GM21447 (cell line): ENCODE measurements at regions not wholly inside any gene's neighbourhood (a gene's known extent, or its start where the extent isn't known, plus 50 kb on each side); places are given as distances from the start of the nearest gene placed in this dataset.
"Not testable (repeated sequence)": the region's sequence is repeated elsewhere in the genome, so short reads cannot be mapped to it uniquely, and the experiment has no call there.

Source experiments
- ATAC-seq: cut with Tn5 transposase; IDR thresholded peaks from one replicate; pipeline ENCODE4 v1.9.1; 2021; ENCODE audit not compliant: unreplicated experiment

GRCh38 chr21:27323331-27323730 is 356.4 kb upstream of the ADAMTS5 start:
- no peak for ATAC-seq

GRCh38 chr21:27321791-27322190 is 354.9 kb upstream of the ADAMTS5 start:
- no peak for ATAC-seq

DNA sequence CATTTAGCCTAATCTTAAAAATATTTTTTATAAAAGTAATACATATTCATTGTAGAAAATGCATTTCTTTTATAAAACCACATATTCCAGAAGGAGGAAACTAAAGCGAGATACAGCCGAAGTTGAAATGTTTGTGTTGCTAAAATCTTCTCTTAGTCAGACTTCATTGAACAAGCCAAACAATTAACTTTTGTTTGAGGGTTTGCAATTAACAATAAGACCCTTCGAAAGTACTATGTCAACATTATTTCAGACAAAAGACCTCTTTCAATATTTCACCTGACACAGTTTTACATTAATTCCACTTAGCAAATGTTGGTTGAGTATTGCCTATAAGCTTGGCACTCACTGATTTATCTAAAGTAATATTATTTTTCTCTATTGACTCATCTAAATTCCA is 354.0 kb upstream of the ADAMTS5 start:
- ATAC-seq: no peak

DNA sequence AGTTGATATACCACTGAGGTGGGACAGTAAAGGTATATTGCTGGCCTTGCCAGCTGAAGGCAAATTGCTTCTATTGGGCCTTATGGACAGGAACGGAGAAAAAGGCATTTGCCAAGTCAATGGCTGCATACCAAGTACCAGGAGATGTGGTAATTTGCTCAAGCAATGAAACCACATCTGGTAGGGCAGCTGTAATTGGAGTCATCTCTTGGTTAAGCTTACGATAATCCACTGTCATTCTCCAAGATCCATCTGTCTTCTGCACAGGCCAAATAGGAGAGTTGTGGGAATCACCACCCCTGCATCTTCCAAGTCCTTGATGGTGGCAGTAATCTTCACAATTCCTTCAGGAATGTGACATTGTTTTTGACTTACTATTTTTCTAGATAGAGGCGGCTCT is 350.7 kb upstream of the ADAMTS5 start:
- ATAC-seq: not testable (repeated sequence)

- ATAC-seq: no peak
Observed at GRCh38 chr21:27315373-27315772, 348.5 kb upstream of the ADAMTS5 start.

DNA sequence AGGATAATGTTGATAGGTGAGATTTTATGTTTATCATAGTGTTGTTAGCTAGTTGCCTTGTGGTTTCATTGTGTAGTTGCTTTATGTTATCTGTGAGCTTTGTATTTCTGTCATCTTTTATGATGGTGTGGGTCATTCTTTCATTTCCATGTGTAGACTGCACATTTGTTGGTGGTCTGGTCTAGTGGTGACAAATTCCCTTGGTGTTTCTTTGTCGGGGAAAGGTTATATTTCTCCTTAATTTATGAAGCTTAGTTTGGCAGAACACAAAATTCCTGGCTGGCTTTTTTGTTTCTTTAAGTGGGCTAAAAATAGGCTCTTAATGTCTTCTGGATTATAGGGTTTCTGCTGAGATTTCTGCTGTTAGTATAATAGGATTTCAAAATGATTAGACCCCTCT is 347.2 kb upstream of the ADAMTS5 start:
- ATAC-seq: no peak

GRCh38 chr21:27306791-27307775 is 340.2 kb upstream of the ADAMTS5 start:
- no peak for ATAC-seq

- ATAC-seq: no peak
Observed at GRCh38 chr21:27306206-27306605, 339.3 kb upstream of the ADAMTS5 start.

- no peak for ATAC-seq
Observed at GRCh38 chr21:27301220-27301619, 334.3 kb upstream of the ADAMTS5 start.

DNA sequence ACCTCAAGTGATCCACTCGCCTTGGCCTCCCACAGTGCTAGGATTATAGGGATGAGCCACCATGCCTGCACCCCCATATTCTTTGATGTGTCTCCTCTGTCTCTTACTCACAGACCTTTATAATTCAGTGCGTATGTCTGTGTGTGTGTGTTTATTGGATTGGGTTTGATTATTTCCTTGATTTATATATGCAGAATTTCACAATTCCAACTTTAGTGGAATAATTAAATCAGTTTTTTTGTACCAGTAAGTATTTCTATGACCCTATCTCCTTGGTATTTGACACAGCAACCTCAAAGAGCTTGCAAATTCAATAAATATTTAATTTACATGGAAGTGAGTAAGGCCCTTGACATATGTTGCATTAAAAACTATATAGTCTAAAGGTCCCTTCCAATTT is 333.9 kb upstream of the ADAMTS5 start:
- ATAC-seq: no peak

DNA sequence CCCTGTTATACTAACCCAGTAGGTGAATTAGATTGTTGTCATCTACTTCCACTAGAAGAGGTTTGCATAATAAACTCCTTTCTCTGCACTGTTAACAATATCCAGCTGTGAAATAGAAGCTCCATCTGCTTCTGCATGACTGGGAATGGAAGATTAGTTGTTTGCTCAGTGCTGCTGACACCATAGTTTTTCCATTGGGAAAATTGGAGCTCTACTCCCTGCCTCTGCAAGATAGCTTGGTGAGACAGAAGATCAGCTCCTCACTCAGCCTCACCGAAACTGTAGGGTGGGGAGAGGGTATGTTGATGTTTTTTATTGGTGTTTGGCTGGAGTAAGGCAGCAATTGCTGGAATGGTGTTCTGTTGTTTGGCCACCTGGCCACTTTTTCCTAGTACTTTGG is 331.6 kb upstream of the ADAMTS5 start:
- ATAC-seq: no peak

GRCh38 chr21:27293239-27293638 is 326.4 kb upstream of the ADAMTS5 start:
- no peak for ATAC-seq

- no peak for ATAC-seq
Observed at GRCh38 chr21:27292783-27293182, 325.9 kb upstream of the ADAMTS5 start.

- ATAC-seq: no peak
Observed at GRCh38 chr21:27292229-27292628, 325.3 kb upstream of the ADAMTS5 start.

DNA sequence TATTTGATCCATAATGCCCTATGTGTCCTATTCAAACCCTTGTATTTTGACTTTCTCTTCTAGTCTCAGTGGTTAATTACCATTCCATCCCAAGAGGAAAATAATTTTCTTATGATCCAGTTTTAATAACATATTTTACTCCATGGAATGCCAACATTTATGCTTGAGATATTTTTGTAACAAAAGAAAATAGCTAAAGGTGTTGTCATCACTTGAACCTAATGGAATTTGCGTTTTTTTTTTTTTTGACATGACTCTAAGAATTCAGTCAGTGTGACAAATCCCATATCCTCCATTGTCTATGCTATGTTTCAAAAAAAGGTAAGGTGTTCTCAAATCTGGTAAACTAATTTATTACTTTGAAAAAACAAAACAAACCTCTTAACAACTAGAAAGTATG is 324.1 kb upstream of the ADAMTS5 start:
- ATAC-seq: no peak

DNA sequence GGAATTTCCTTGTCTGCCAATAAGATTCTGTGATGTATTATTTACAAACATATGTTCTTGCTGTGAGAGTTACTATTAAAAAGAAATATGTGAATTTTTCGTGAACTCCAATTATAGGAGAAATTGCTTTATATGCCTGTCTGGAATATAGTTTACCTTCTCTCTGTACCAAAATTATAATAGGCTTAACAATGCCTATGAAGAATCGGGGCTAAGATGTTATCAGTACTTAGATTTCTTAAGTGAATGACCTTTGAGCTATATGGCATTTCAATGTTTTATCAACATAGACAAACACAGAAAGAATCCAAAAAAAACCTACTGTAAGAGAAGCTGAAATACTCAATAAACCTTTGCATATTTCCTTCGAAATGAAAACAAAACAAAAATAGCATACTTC is 323.1 kb upstream of the ADAMTS5 start:
- ATAC-seq: no peak

DNA sequence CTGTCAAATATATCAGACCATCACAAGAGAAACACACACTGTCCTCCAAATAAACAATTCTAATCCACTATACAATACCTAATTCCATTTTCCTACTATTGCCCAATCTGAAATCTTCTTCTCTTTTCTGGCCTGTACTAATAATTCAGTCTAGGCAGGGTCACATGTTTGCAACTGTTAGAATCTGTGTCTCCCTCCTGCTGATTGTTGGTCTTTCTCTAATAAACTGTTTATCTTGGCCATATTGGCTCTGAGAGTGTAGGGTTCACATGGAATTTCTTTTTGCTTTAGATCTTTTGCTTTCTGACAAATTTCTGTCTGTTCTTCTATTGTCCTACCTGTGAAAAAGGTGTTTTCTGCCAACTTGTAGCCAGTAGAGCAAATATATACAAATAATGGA is 319.9 kb upstream of the ADAMTS5 start:
- no peak for ATAC-seq

DNA sequence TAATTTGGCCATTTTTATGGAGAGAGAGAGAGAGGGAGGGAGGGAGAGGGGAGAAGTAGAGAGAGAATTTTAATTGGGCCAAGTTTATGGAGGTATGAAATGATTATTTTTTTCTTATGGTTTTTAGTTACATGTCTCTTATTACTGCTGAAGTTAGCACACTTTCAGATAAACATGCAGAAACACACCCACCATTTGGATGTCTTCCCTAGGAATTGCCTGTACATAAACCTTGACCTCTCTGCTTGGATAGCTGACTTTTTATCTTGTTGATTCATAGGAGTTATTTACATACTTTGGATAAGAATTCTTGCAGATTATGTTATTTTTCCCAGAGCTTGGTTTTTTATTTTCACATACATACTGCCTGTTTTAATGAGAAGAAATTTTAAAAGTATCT is 310.2 kb upstream of the ADAMTS5 start:
- ATAC-seq: no peak

DNA sequence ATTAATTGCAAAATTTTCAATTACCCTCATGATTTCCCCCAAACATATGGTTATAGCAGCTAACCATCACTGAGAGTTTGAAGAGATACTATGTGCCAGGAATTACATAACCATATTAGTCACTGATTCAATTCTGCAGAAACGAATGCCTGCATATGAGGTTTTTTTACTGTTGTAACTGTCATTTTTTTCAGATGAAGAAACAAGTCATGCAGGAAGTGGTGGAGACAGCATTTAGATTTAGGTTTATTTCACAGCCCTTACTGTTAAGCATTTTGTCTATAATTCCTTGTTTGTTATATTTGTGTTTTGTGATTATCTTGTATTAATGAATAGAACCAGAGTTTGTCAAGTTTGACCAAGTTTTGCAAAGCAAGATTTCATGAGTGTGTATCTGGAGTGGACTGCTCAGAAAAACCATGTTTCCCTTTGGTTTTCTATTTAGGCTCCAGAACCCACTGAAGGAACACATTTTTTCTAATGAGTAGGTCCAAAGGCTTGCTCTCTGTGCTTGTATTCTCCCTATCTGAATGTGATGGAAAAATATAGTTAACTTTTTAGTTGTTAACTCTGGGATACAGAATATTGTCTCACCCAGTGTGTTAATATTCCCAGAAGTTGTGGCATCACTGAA is 308.5 kb upstream of the ADAMTS5 start:
- no peak for ATAC-seq

DNA sequence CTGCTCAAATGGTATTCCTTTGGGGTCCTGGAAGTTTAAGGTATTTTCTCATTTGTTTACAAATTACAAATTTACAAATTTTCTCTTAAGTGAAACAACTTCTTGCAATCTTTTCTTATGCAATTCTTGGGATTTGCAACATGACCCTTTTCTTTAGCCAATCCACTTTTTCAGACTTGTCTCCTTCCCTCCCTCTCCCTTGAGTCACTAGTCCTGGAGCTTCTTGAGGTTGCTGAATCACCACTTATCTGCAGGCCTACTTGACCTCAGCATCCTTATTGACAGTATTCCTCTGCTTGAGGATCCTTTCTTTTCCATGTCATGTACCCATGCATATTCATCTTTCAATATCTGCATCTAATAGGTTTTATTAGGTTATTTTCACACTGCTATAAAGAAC is 302.8 kb upstream of the ADAMTS5 start:
- ATAC-seq: no peak

DNA sequence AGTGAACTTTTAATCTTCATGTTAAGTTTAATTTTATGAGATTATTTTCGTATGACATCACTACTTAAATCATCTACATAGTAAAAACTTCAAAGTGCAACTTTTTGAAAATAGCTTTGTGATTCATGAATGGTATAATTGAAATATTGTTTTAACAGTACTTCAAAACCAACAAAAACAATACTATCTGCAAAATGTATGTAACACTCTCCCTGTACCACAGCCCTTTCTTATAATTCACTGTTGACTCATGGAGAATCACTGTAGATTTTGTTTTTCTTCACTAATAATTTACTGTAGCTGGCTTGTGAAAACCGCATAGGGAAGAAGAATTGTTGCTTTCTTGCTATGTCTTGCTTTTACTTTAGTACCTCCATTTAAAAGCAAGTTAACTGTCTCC is 301.4 kb upstream of the ADAMTS5 start:
- ATAC-seq: no peak

DNA sequence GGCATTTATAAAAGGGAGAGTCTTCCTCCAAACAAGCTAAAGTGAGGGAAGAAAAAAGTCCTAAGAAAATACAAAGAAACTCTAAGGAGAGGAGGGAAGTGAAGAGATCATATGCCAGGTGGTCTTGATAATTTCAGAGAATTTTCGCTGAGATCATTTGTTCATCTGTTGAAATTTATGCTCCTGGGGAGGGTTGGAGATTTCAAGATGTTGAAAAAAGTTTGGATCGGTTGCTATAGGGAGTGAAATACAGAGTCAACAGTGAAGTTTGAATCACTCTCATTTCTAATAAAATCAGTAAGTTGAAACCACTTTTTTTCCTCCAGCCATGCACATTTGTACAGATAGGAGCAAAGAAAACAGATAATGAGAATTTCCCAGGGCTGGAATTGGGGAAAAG is 299.1 kb upstream of the ADAMTS5 start:
- no peak for ATAC-seq
